ENCODE measurements at regions not wholly inside any gene's neighbourhood (a gene's known extent, or its start where the extent isn't known, plus 50 kb on each side); places are given as distances from the start of the nearest gene placed in this dataset.

- no peak overlapping the region for H3K27ac Mint-ChIP-seq
- peaks cover 2% of the 10 kb centered on the region for H3K4me1 Mint-ChIP-seq (ENCODE audit: low read depth)
- H3K9me3 Mint-ChIP-seq: peaks cover 20% of the 10 kb centered on the region
- H3K27me3 Mint-ChIP-seq (ENCODE audit: low read depth): peaks cover 30% of the 10 kb centered on the region
- peaks cover 4% of the 10 kb centered on the region for H3K36me3 Mint-ChIP-seq (ENCODE audit: low read depth)
- H3K4me3 Mint-ChIP-seq: no peak overlapping the region
Observed at GRCh38 chr1:229079016-229079595, 191.8 kb upstream of the RAB4A start.

- Mint-ChIP-seq H3K27ac (no peak overlapping the region), H3K4me3 (no peak overlapping the region), H3K4me1 (ENCODE audit: low read depth) (no peaks in the 10 kb centered on the region), H3K36me3 (ENCODE audit: low read depth) (peaks cover 4% of the 10 kb centered on the region), H3K9me3 (peaks cover 20% of the 10 kb centered on the region), H3K27me3 (ENCODE audit: low read depth) (peaks cover 41% of the 10 kb centered on the region)
Observed at GRCh38 chr1:229080361-229080760, 190.6 kb upstream of the RAB4A start.

- no peak overlapping the region for H3K27ac Mint-ChIP-seq
- no peaks in the 10 kb centered on the region for H3K4me1 Mint-ChIP-seq (ENCODE audit: low read depth)
- peaks cover 42% of the 10 kb centered on the region for H3K27me3 Mint-ChIP-seq (ENCODE audit: low read depth)
- peaks cover 4% of the 10 kb centered on the region for H3K36me3 Mint-ChIP-seq (ENCODE audit: low read depth)
- H3K9me3 Mint-ChIP-seq: peaks cover 20% of the 10 kb centered on the region
- no peak overlapping the region for H3K4me3 Mint-ChIP-seq
Observed at GRCh38 chr1:229085291-229085690, 185.6 kb upstream of the RAB4A start.

- H3K36me3 Mint-ChIP-seq (ENCODE audit: low read depth): peaks cover 4% of the 10 kb centered on the region
- peaks cover 38% of the 10 kb centered on the region for H3K27me3 Mint-ChIP-seq (ENCODE audit: low read depth)
- H3K9me3 Mint-ChIP-seq: peaks cover 20% of the 10 kb centered on the region
- no peak overlapping the region for H3K4me3 Mint-ChIP-seq
- H3K4me1 Mint-ChIP-seq (ENCODE audit: low read depth): no peaks in the 10 kb centered on the region
- H3K27ac Mint-ChIP-seq: no peak overlapping the region
Observed at GRCh38 chr1:229086091-229086490, 184.8 kb upstream of the RAB4A start.

- peaks cover 33% of the 10 kb centered on the region for H3K27me3 Mint-ChIP-seq (ENCODE audit: low read depth)
- no peaks in the 10 kb centered on the region for H3K4me1 Mint-ChIP-seq (ENCODE audit: low read depth)
- no peak overlapping the region for H3K4me3 Mint-ChIP-seq
- H3K36me3 Mint-ChIP-seq (ENCODE audit: low read depth): peaks cover under 1% of the 10 kb centered on the region
- no peak overlapping the region for H3K27ac Mint-ChIP-seq
- H3K9me3 Mint-ChIP-seq: peaks cover 18% of the 10 kb centered on the region
Observed at GRCh38 chr1:229086686-229087085, 184.2 kb upstream of the RAB4A start.

GRCh38 chr1:229087339-229087738, 183.6 kb upstream of the RAB4A start:
- H3K4me3 Mint-ChIP-seq: no peak overlapping the region
- no peaks in the 10 kb centered on the region for H3K4me1 Mint-ChIP-seq (ENCODE audit: low read depth)
- no peak overlapping the region for H3K27ac Mint-ChIP-seq
- H3K9me3 Mint-ChIP-seq: peaks cover 13% of the 10 kb centered on the region
- H3K27me3 Mint-ChIP-seq (ENCODE audit: low read depth): peaks cover 31% of the 10 kb centered on the region
- H3K36me3 Mint-ChIP-seq (ENCODE audit: low read depth): no peaks in the 10 kb centered on the region

GRCh38 chr1:229087906-229088305, 183.0 kb upstream of the RAB4A start:
- Mint-ChIP-seq H3K4me3 (no peak overlapping the region), H3K4me1 (ENCODE audit: low read depth) (peaks cover 3% of the 10 kb centered on the region), H3K36me3 (ENCODE audit: low read depth) (no peaks in the 10 kb centered on the region), H3K27ac (no peak overlapping the region), H3K9me3 (peaks cover 7% of the 10 kb centered on the region), H3K27me3 (ENCODE audit: low read depth) (peaks cover 30% of the 10 kb centered on the region)

GRCh38 chr1:229088711-229089110, 182.2 kb upstream of the RAB4A start:
- H3K27me3 Mint-ChIP-seq (ENCODE audit: low read depth): peaks cover 24% of the 10 kb centered on the region
- no peaks in the 10 kb centered on the region for H3K36me3 Mint-ChIP-seq (ENCODE audit: low read depth)
- H3K4me1 Mint-ChIP-seq (ENCODE audit: low read depth): peaks cover 3% of the 10 kb centered on the region
- no peak overlapping the region for H3K27ac Mint-ChIP-seq
- H3K4me3 Mint-ChIP-seq: no peak overlapping the region
- H3K9me3 Mint-ChIP-seq: no peaks in the 10 kb centered on the region

- no peak overlapping the region for H3K27ac Mint-ChIP-seq
Observed at GRCh38 chr1:229089586-229090208, 181.2 kb upstream of the RAB4A start.

GRCh38 chr1:229091721-229092136, 179.2 kb upstream of the RAB4A start:
- no peaks in the 10 kb centered on the region for H3K36me3 Mint-ChIP-seq (ENCODE audit: low read depth)
- no peak overlapping the region for H3K27ac Mint-ChIP-seq
- H3K4me1 Mint-ChIP-seq (ENCODE audit: low read depth): peaks cover 3% of the 10 kb centered on the region
- H3K4me3 Mint-ChIP-seq: no peak overlapping the region
- H3K27me3 Mint-ChIP-seq (ENCODE audit: low read depth): peaks cover 7% of the 10 kb centered on the region
- H3K9me3 Mint-ChIP-seq: no peaks in the 10 kb centered on the region

More at GRCh38 chr1:229089586-229090208, 181.2 kb upstream of the RAB4A start:
- Mint-ChIP-seq H3K9me3 (no peaks in the 10 kb centered on the region), H3K36me3 (ENCODE audit: low read depth) (no peaks in the 10 kb centered on the region), H3K4me1 (ENCODE audit: low read depth) (peaks cover 3% of the 10 kb centered on the region), H3K27me3 (ENCODE audit: low read depth) (peaks cover 16% of the 10 kb centered on the region), H3K4me3 (no peak overlapping the region)

- H3K4me1 Mint-ChIP-seq (ENCODE audit: low read depth): peaks cover 3% of the 10 kb centered on the region
- no peaks in the 10 kb centered on the region for H3K9me3 Mint-ChIP-seq
- no peaks in the 10 kb centered on the region for H3K36me3 Mint-ChIP-seq (ENCODE audit: low read depth)
- no peak overlapping the region for H3K27ac Mint-ChIP-seq
- H3K4me3 Mint-ChIP-seq: no peak overlapping the region
- H3K27me3 Mint-ChIP-seq (ENCODE audit: low read depth): peaks cover 6% of the 10 kb centered on the region
Observed at GRCh38 chr1:229092377-229093237, 178.3 kb upstream of the RAB4A start.

- H3K27ac Mint-ChIP-seq: no peak overlapping the region
- peaks cover 3% of the 10 kb centered on the region for H3K4me1 Mint-ChIP-seq (ENCODE audit: low read depth)
- no peaks in the 10 kb centered on the region for H3K9me3 Mint-ChIP-seq
- no peaks in the 10 kb centered on the region for H3K36me3 Mint-ChIP-seq (ENCODE audit: low read depth)
- peaks cover 9% of the 10 kb centered on the region for H3K27me3 Mint-ChIP-seq (ENCODE audit: low read depth)
- H3K4me3 Mint-ChIP-seq: no peak overlapping the region
Observed at GRCh38 chr1:229093238-229093540, 177.7 kb upstream of the RAB4A start.

- H3K27me3 Mint-ChIP-seq (ENCODE audit: low read depth): peaks cover 9% of the 10 kb centered on the region
- no peak overlapping the region for H3K27ac Mint-ChIP-seq
- peaks cover 3% of the 10 kb centered on the region for H3K4me1 Mint-ChIP-seq (ENCODE audit: low read depth)
- H3K9me3 Mint-ChIP-seq: no peaks in the 10 kb centered on the region
- H3K4me3 Mint-ChIP-seq: no peak overlapping the region
- no peaks in the 10 kb centered on the region for H3K36me3 Mint-ChIP-seq (ENCODE audit: low read depth)
Observed at GRCh38 chr1:229093609-229094336, 177.1 kb upstream of the RAB4A start.

- H3K36me3 Mint-ChIP-seq (ENCODE audit: low read depth): no peaks in the 10 kb centered on the region
- no peak overlapping the region for H3K27ac Mint-ChIP-seq
- H3K4me3 Mint-ChIP-seq: no peak overlapping the region
- peaks cover 3% of the 10 kb centered on the region for H3K4me1 Mint-ChIP-seq (ENCODE audit: low read depth)
- H3K27me3 Mint-ChIP-seq (ENCODE audit: low read depth): peaks cover 9% of the 10 kb centered on the region
- H3K9me3 Mint-ChIP-seq: no peaks in the 10 kb centered on the region
Observed at GRCh38 chr1:229094476-229095311, 176.2 kb upstream of the RAB4A start.
